Esophagus muscularis mucosa (tissue), 4 donors: ENCODE measurements at regions not wholly inside any gene's neighbourhood (a gene's known extent, or its start where the extent isn't known, plus 50 kb on each side); places are given as distances from the start of the nearest gene placed in this dataset.

Experiments used
- DNase-seq: peaks from one replicate; pipeline ENCODE4 v3.0.0-alpha.2; 2017; ENCODE audit errors: extremely low spot score
- H3K27ac ChIP-seq, 4 donors: fragments of 200-600 bp; sonication (generic); replicated peaks in 1 of 4; 1 replicate in 3 of 4; 2 replicates in 1 of 4; pipeline ENCODE4 v1.5.1; 2016 to 2019; ENCODE audit warnings: mild to moderate bottlenecking in 1 of 4
- H3K27me3 ChIP-seq, 4 donors: fragments of 200-600 bp; sonication (generic); one replicate each; pipeline versions ENCODE4 v1.5.1 to v1.6.0; 2016 to 2019
- H3K36me3 ChIP-seq, 4 donors: fragments of 200-600 bp; sonication (generic); one replicate each; pipeline ENCODE4 v1.5.1; 2016 to 2019
- H3K4me1 ChIP-seq, 4 donors: fragments of 200-600 bp; sonication (generic); one replicate each; pipeline ENCODE4 v1.5.1; 2016 to 2019
- H3K4me3 ChIP-seq, 4 donors: fragments of 200-600 bp; sonication (generic); 1 replicate in 2 of 4; 2 replicates in 2 of 4; pipeline ENCODE4 v1.5.1; 2016 to 2019; ENCODE audit warnings: mild to moderate bottlenecking in 4 of 4, moderate library complexity in 1 of 4
- H3K9me3 ChIP-seq, 4 donors: fragments of 200-600 bp; sonication (generic); 1 replicate in 3 of 4; 2 replicates in 1 of 4; pipeline ENCODE4 v1.5.1; 2016 to 2019
- CTCF ChIP-seq, 3 experiments: fragments of 200-600 bp in 2 of 3; fragments of 450-650 bp in 1 of 3; sonication (generic) in 2 of 3; IDR thresholded peaks; one replicate each; pipeline ENCODE4 v1.5.1; 2017 to 2019; ENCODE audit warnings: antibody characterized with exemption in 3 of 3, mild to moderate bottlenecking in 2 of 3, moderate library complexity in 1 of 3
- EP300 ChIP-seq: sonication (generic); formaldehyde crosslinking; IDR thresholded peaks from one replicate; pipeline ENCODE4 v1.6.1; 2017; ENCODE audit warnings: antibody characterized with exemption
- POLR2A ChIP-seq: fragments of 450-650 bp; IDR thresholded peaks from one replicate; pipeline ENCODE4 v1.6.1; 2017; ENCODE audit warnings: antibody characterized with exemption, moderate library complexity, mild to moderate bottlenecking, low read depth
- POLR2AphosphoS5 ChIP-seq, 2 donors: sonication (generic); formaldehyde crosslinking; IDR thresholded peaks; one replicate each; pipeline ENCODE4 v1.6.1; 2017; ENCODE audit warnings: antibody characterized with exemption in 2 of 2
- WGBS: methylation state at CpG from one replicate; pipeline ENCODE4 v1.1.5; 2018; 5-methylcytosine and 5-hydroxymethylcytosine counted together
- intact Hi-C: fragments of 100-400 bp; cut with DNase I; formaldehyde crosslinking; loops from one replicate; pipeline ENCODE4 v1.15.1; 2023

GRCh38 chr20:40218971-40219370 lies 470.1 kb downstream of the MAFB start:
- no peak for DNase-seq
- H3K27me3 ChIP-seq = no peaks in the 10 kb centered on the region
- WGBS = 50% methylated on average over 2 of the region's 2 CpGs

GRCh38 chr20:40218316-40218969 lies 470.6 kb downstream of the MAFB start:
- intact Hi-C loops = no loop called here
- no peaks in the 10 kb centered on the region for H3K27me3 ChIP-seq
- H3K36me3 ChIP-seq = no peaks in the 10 kb centered on the region
- H3K9me3 ChIP-seq = no peaks in the 10 kb centered on the region
- DNase-seq = no peak
- no peak overlapping the region for H3K27ac ChIP-seq
- 77% methylated on average over 7 of the region's 7 CpGs for WGBS
- H3K4me1 ChIP-seq = no peaks in the 10 kb centered on the region
- H3K4me3 ChIP-seq = no peak overlapping the region
- TF ChIP-seq CTCF (IDR thresholded peaks at IDR 0.05) = no peak
- TF ChIP-seq EP300 = no peak
- TF ChIP-seq POLR2AphosphoS5 (IDR thresholded peaks at IDR 0.05) = no peak
- no peak for TF ChIP-seq POLR2A

More at GRCh38 chr20:40218971-40219370, 470.1 kb downstream of the MAFB start:
- Histone ChIP-seq H3K9me3 (no peaks in the 10 kb centered on the region), H3K36me3 (no peaks in the 10 kb centered on the region), H3K4me3 (no peak overlapping the region), H3K27ac (no peak overlapping the region), H3K4me1 (no peaks in the 10 kb centered on the region)
- no peak for TF ChIP-seq CTCF (IDR thresholded peaks at IDR 0.05)
- TF ChIP-seq EP300 = no peak
- no peak for TF ChIP-seq POLR2AphosphoS5 (IDR thresholded peaks at IDR 0.05)
- no peak for TF ChIP-seq POLR2A
- intact Hi-C loops = no loop called here

GRCh38 chr20:40207655-40208054 lies 481.4 kb downstream of the MAFB start:
- 52% methylated on average over 1 of the region's 1 CpG for WGBS
- TF ChIP-seq EP300 = no peak
- no peak for TF ChIP-seq POLR2A
- no peak for TF ChIP-seq POLR2AphosphoS5 (IDR thresholded peaks at IDR 0.05)
- no peak for TF ChIP-seq CTCF (IDR thresholded peaks at IDR 0.05)
- Histone ChIP-seq H3K4me3 (no peak overlapping the region), H3K9me3 (no peaks in the 10 kb centered on the region), H3K4me1 (peaks cover 0 to 5% (median 0%) of the 10 kb centered on the region in 4 donors), H3K27me3 (no peaks in the 10 kb centered on the region), H3K36me3 (no peaks in the 10 kb centered on the region), H3K27ac (no peak overlapping the region)
- no peak for DNase-seq
- intact Hi-C loops = no loop called here

GRCh38 chr20:40205971-40206370 lies 483.1 kb downstream of the MAFB start:
- Histone ChIP-seq H3K4me3 (no peak overlapping the region), H3K36me3 (no peaks in the 10 kb centered on the region), H3K4me1 (peaks cover 0 to 5% (median 0%) of the 10 kb centered on the region in 4 donors), H3K27me3 (no peaks in the 10 kb centered on the region), H3K27ac (no peak overlapping the region), H3K9me3 (no peaks in the 10 kb centered on the region)
- WGBS = 32% methylated on average over 2 of the region's 2 CpGs
- no peak for DNase-seq
- intact Hi-C loops = no loop called here
- TF ChIP-seq POLR2A (no peak), POLR2AphosphoS5 (IDR thresholded peaks at IDR 0.05) (no peak), EP300 (no peak), CTCF (IDR thresholded peaks at IDR 0.05) (no peak)

GRCh38 chr20:40203032-40203431 lies 486.0 kb downstream of the MAFB start:
- intact Hi-C loops = no loop called here
- no peaks in the 10 kb centered on the region for H3K36me3 ChIP-seq
- DNase-seq = no peak

More at GRCh38 chr20:40203032-40203431, 486.0 kb downstream of the MAFB start:
- Histone ChIP-seq H3K4me3 (no peak overlapping the region), H3K27ac (no peak overlapping the region), H3K4me1 (peaks cover 0 to 7% (median 1%) of the 10 kb centered on the region in 4 donors), H3K27me3 (no peaks in the 10 kb centered on the region), H3K9me3 (no peaks in the 10 kb centered on the region)
- WGBS = 91% methylated on average over 1 of the region's 1 CpG
- TF ChIP-seq CTCF (IDR thresholded peaks at IDR 0.05) = no peak
- no peak for TF ChIP-seq POLR2A
- no peak for TF ChIP-seq POLR2AphosphoS5 (IDR thresholded peaks at IDR 0.05)
- no peak for TF ChIP-seq EP300
